Panc1 (cell line): ENCODE measurements at regions not wholly inside any gene's neighbourhood (a gene's known extent, or its start where the extent isn't known, plus 50 kb on each side); places are given as distances from the start of the nearest gene placed in this dataset.

Source experiments
- ATAC-seq: fragments of 200-7000 bp; cut with Tn5 transposase; 2 replicates; pipeline ENCODE4 v1.9.1; 2020; ENCODE audit warnings: mild to moderate bottlenecking, moderate library complexity
- BruUV-seq: library from RNA; stranded (reverse); fragments of 400-500 nt; replicated peaks from 2 replicates; lab custom pipeline; 2021; lab: Mats Ljungman, UMichigan
- CTCF ChIA-PET: fragments of 300-600 bp; sonication (Branson Sonifier 250); formaldehyde crosslinking; loops from one replicate; lab custom pipeline; 2022; ENCODE audit warnings: antibody characterized with exemption; lab: Charles Lee
- POLR2A ChIA-PET: fragments of 300-600 bp; sonication (Branson Sonifier 250); formaldehyde crosslinking; loops from one replicate; lab custom pipeline; 2022; ENCODE audit warnings: antibody characterized with exemption; lab: Charles Lee
- DNase-seq: peaks from one replicate; pipeline ENCODE4 v3.0.0-alpha.2; 2010; ENCODE audit warnings: low read depth, low spot score
- H3K27ac ChIP-seq: 2 replicates; pipeline ENCODE4 v1.5.1; 2011; ENCODE audit warnings: mild to moderate bottlenecking, low read length, inconsistent platforms
- H3K27me3 ChIP-seq: fragments of 200-500 bp; sonication (Bioruptor generic); 2 replicates; pipeline ENCODE4 v1.6.0; 2014; ENCODE audit warnings: low read length, inconsistent platforms; ENCODE audit not compliant: control insufficient read depth, insufficient read depth
- H3K36me3 ChIP-seq: fragments of 200-500 bp; sonication (Bioruptor generic); 2 replicates; pipeline ENCODE4 v1.5.1; 2014; ENCODE audit warnings: inconsistent platforms, mild to moderate bottlenecking, low read length, moderate library complexity; ENCODE audit not compliant: control insufficient read depth, insufficient read depth
- H3K4me1 ChIP-seq: 2 replicates; pipeline ENCODE4 v1.5.1; 2011; ENCODE audit warnings: inconsistent platforms, mild to moderate bottlenecking, low read length, moderate library complexity; ENCODE audit not compliant: control insufficient read depth, insufficient read depth
- H3K4me3 ChIP-seq, 2 experiments: 2 replicates each; pipeline ENCODE4 v1.5.1; 2011 to 2012; ENCODE audit warnings: low read depth in 2 of 2, low read length in 2 of 2, mild to moderate bottlenecking in 2 of 2, inconsistent platforms in 1 of 2, moderate library complexity in 1 of 2
- H3K9me3 ChIP-seq: fragments of 200-500 bp; sonication (Bioruptor generic); 2 replicates; pipeline ENCODE4 v1.5.1; 2014; ENCODE audit warnings: low read depth, mild to moderate bottlenecking, inconsistent platforms, low read length, moderate library complexity; ENCODE audit not compliant: control insufficient read depth, insufficient read depth
- POLR2AphosphoS5 ChIP-seq: IDR thresholded peaks from 2 replicates; pipeline ENCODE4 v1.6.1; 2012; ENCODE audit warnings: mild to moderate bottlenecking, low read depth, low read length, moderate library complexity
- REST ChIP-seq, 2 experiments: IDR thresholded peaks; 2 replicates each; pipeline ENCODE4 v1.6.1; 2011 to 2012; ENCODE audit warnings: low read depth in 2 of 2, control low read depth in 1 of 2, low read length in 1 of 2, mild to moderate bottlenecking in 1 of 2, moderate library complexity in 1 of 2; ENCODE audit not compliant: insufficient read depth in 1 of 2
- SIN3A ChIP-seq: IDR thresholded peaks from 2 replicates; pipeline ENCODE4 v1.6.1; 2012; ENCODE audit warnings: low read depth, mild to moderate bottlenecking, low read length, moderate library complexity, borderline replicate concordance; ENCODE audit not compliant: insufficient read depth
- TCF7L2 ChIP-seq: IDR thresholded peaks from 2 replicates; pipeline ENCODE4 v1.6.1; 2011; ENCODE audit warnings: mild to moderate bottlenecking, low read depth, low read length, inconsistent platforms
- in situ Hi-C: cut with HindIII; loops from 2 replicates; pipeline ENCODE4 v1.10.0; 2016; ENCODE audit warnings: low sequenced_read_pairs, low pct_unique_long_range_greater_than_20kb
- intact Hi-C: fragments of 100-400 bp; cut with micrococcal nuclease; formaldehyde crosslinking; loops from one replicate; pipeline ENCODE4 v1.10.0; 2022; ENCODE audit not compliant: unreplicated experiment
- TF ChIP-seq, protein P1 (sequence below): fragments of 450-650 bp; IDR thresholded peaks from 2 replicates; pipeline ENCODE4 v1.5.1; 2017; ENCODE audit warnings: mild to moderate bottlenecking

- Histone ChIP-seq H3K4me1 (no peaks in the 10 kb centered on the region), H3K36me3 (no peaks in the 10 kb centered on the region), H3K4me3 (no peak overlapping the region), H3K9me3 (no peaks in the 10 kb centered on the region), H3K27ac (no peak overlapping the region), H3K27me3 (no peaks in the 10 kb centered on the region; the same call in 1 of the 2 replicates)
- TF ChIP-seq, protein P1, sequence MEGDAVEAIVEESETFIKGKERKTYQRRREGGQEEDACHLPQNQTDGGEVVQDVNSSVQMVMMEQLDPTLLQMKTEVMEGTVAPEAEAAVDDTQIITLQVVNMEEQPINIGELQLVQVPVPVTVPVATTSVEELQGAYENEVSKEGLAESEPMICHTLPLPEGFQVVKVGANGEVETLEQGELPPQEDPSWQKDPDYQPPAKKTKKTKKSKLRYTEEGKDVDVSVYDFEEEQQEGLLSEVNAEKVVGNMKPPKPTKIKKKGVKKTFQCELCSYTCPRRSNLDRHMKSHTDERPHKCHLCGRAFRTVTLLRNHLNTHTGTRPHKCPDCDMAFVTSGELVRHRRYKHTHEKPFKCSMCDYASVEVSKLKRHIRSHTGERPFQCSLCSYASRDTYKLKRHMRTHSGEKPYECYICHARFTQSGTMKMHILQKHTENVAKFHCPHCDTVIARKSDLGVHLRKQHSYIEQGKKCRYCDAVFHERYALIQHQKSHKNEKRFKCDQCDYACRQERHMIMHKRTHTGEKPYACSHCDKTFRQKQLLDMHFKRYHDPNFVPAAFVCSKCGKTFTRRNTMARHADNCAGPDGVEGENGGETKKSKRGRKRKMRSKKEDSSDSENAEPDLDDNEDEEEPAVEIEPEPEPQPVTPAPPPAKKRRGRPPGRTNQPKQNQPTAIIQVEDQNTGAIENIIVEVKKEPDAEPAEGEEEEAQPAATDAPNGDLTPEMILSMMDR: no peak
- TF ChIP-seq TCF7L2 (no peak), POLR2AphosphoS5 (no peak), REST (IDR thresholded peaks at IDR 0.05; ENCODE audit: insufficient read depth in 1 of 2, low read depth in 2 of 2, low read length in 1 of 2) (no peak), SIN3A (no peak)
- POLR2A ChIA-PET: no interaction called here
- ATAC-seq: no peak
- CTCF ChIA-PET: no interaction called here
- BruUV-seq: no TSS peak
- in situ Hi-C loops (no loop called here), intact Hi-C loops (no loop called here)
- no peak for DNase-seq
Observed at GRCh38 chr7:142590830-142591457, 158.3 kb upstream of the PRSS1 start.

DNA sequence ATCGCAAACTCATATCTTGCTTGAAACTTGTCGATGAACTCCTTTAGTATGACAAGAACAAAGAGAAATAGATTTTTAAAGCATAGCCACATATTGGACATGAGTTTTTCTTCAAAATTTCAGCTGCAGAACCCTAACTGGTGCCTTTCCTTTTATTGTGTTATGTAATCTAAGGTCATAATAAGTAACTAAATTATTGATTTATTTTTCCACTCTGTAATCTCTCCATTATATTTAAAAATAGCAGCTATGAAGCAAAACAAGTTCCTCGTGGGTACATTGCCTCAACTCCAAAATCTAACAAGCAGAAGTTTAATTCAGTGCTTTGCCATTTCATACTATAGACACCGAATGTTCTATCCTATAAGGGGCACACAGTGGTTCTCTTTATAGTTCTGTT, 159.2 kb upstream of the PRSS1 start:
- Histone ChIP-seq H3K36me3 (no peaks in the 10 kb centered on the region), H3K27me3 (no peaks in the 10 kb centered on the region; the same call in 1 of the 2 replicates), H3K27ac (no peak overlapping the region), H3K4me3 (no peak overlapping the region), H3K4me1 (no peaks in the 10 kb centered on the region), H3K9me3 (no peaks in the 10 kb centered on the region)
- ChIA-PET POLR2A (no interaction called here), CTCF (no interaction called here)
- no TSS peak for BruUV-seq
- intact Hi-C loops (no loop called here), in situ Hi-C loops (no loop called here)
- no peak for ATAC-seq
- DNase-seq: no peak
- TF ChIP-seq REST (IDR thresholded peaks at IDR 0.05; ENCODE audit: insufficient read depth in 1 of 2, low read depth in 2 of 2, low read length in 1 of 2): no peak
- TF ChIP-seq, protein P1: no peak
- no peak for TF ChIP-seq POLR2AphosphoS5
- no peak for TF ChIP-seq TCF7L2
- no peak for TF ChIP-seq SIN3A
